SJSA1 (cell line): ENCODE measurements at regions not wholly inside any gene's neighbourhood (a gene's known extent, or its start where the extent isn't known, plus 50 kb on each side); places are given as distances from the start of the nearest gene placed in this dataset.
"Not testable (repeated sequence)": the region's sequence is repeated elsewhere in the genome, so short reads cannot be mapped to it uniquely, and the experiment has no call there.

Experiments used
- DNase-seq, 2 experiments: peaks; one replicate each; pipeline ENCODE4 v3.0.0-alpha.2; 2015 to 2020; ENCODE audit warnings: low spot score in 2 of 2, low read depth in 1 of 2
- H3K27ac ChIP-seq: fragments of 250-450 bp; sonication (Bioruptor Pico); 2 replicates; pipeline ENCODE4 v1.5.1; 2020; ENCODE audit warnings: mild to moderate bottlenecking, moderate library complexity
- H3K27me3 ChIP-seq: fragments of 250-450 bp; sonication (Bioruptor Pico); replicated peaks from 2 replicates; pipeline ENCODE4 v1.5.1; 2020; ENCODE audit warnings: mild to moderate bottlenecking, moderate library complexity
- H3K36me3 ChIP-seq: fragments of 250-450 bp; sonication (Bioruptor Pico); 2 replicates; pipeline ENCODE4 v1.5.1; 2020; ENCODE audit warnings: mild to moderate bottlenecking
- H3K4me1 ChIP-seq: fragments of 250-450 bp; sonication (Bioruptor Pico); replicated peaks from 2 replicates; pipeline ENCODE4 v1.6.1; 2021; ENCODE audit warnings: mild to moderate bottlenecking
- H3K4me3 ChIP-seq: fragments of 250-450 bp; sonication (Bioruptor Pico); 2 replicates; pipeline ENCODE4 v1.5.1; 2020; ENCODE audit warnings: mild to moderate bottlenecking
- H3K9me3 ChIP-seq: fragments of 250-450 bp; sonication (Bioruptor Pico); replicated peaks from 2 replicates; pipeline ENCODE4 v1.5.1; 2020; ENCODE audit warnings: mild to moderate bottlenecking

DNA sequence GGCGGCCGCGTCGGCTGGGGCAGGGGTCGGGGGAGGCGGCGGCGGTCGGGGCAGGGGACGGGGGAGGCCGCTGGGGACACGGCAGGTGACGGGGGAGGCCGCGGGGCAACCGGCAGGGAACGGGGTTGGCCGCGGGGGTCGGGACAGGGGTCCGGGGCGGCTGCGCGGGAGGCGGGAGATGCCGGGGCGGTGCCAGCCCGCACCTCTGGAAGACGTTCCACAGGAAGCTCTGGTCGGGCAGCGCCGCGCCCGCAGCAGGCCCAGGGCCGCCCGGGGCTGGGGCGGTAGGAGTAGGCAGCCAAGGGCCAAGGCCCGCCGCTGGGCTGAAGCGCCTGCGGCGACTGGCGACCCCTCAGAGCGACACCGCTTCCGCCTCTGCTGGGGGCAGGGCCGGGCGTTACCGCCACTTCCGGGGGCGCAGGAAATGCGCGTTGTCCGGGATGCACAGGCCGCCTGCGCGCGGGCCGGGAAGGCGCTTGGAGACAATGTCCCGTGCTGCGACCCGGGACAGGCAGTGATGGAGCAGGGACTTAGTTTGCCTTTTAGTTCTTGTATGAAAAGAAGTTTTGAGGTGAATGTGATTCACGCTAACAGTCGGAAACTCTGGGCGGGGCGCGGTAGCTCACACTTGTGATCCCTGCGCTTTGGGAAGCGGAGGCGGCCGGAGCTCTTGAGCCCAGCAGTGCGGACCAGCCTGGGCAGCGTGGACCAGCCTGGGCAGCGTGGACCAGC lies 110.0 kb upstream of the LPCAT1 start:
- Histone ChIP-seq H3K27me3 (peaks cover 26% of the 10 kb centered on the region), H3K4me3 (peak overlapping the region; percentile 9; the same call in 1 of the 2 replicates), H3K27ac (no peak overlapping the region), H3K36me3 (no peaks in the 10 kb centered on the region), H3K9me3 (0 out of 2 replicates have a peak, but pooled peaks cover 4% of the 10 kb centered on the region), H3K4me1 (peaks cover 18% of the 10 kb centered on the region)
- no peak for DNase-seq

DNA sequence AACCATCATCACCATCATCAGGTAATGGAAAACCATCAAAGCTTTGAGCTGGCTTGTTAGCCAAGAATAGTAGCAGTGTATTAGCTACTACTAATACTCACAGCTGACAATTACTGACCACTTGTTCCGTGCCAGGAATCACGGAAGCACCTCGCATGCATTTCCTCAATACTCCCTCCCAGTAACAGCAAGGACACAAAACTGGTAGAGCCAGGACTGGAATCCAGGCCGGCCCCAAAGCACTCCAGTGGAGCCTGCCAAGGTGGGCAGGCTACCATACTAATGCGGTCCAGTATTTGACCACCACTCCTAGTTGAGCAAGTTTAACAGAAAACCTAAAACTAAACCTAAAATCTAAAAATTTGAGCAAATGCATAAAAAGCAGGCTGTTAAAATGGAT lies 107.2 kb upstream of the LPCAT1 start:
- H3K4me3 ChIP-seq, H3K36me3 ChIP-seq, H3K9me3 ChIP-seq, DNase-seq, H3K27ac ChIP-seq: not testable (repeated sequence)
- Histone ChIP-seq H3K27me3 (peaks cover 16% of the 10 kb centered on the region), H3K4me1 (peaks cover 15% of the 10 kb centered on the region)

DNA sequence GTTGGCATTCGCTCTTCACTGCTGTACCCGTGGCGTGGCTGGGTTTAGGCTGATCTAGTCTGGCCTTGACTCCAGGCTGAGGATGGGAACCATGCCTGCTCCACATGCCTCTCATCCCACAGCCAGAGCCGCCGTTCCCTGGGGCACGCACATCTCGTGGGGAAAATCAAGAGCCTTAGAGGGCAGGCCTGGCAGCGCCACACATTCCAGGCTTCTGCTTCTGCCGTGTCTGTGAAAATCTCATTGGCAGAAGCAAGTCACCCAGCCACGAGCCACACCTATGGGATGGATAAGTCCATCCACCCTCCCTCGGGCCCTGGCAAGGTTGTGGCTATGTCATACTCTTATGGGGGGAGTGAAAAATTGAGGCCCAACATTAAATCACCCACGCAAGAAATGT lies 102.6 kb upstream of the LPCAT1 start:
- not testable (repeated sequence) for H3K36me3 ChIP-seq, H3K4me1 ChIP-seq, DNase-seq, H3K27me3 ChIP-seq, H3K4me3 ChIP-seq, H3K27ac ChIP-seq, H3K9me3 ChIP-seq

DNA sequence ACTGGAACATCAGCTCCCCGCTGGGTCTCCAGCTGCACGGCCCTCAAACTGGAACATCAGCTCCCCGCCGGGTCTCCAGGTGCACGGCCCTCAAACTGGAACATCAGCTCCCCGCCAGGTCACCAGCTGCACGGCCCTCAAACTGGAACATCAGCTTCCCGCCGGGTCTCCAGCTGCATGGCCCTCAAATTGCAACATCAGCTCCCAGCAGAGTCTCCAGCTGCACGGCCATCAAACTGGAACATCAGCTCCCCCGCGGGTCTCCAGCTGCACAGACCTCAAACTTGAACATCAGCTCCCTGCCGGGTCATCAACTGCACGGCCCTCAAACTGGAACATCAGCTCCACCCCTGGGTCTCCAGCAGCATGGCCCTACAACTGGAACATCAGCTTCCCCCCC lies 95.8 kb upstream of the LPCAT1 start:
- not testable (repeated sequence) for H3K9me3 ChIP-seq, DNase-seq, H3K4me3 ChIP-seq, H3K4me1 ChIP-seq, H3K27ac ChIP-seq, H3K36me3 ChIP-seq
- H3K27me3 ChIP-seq = peaks cover 13% of the 10 kb centered on the region

DNA sequence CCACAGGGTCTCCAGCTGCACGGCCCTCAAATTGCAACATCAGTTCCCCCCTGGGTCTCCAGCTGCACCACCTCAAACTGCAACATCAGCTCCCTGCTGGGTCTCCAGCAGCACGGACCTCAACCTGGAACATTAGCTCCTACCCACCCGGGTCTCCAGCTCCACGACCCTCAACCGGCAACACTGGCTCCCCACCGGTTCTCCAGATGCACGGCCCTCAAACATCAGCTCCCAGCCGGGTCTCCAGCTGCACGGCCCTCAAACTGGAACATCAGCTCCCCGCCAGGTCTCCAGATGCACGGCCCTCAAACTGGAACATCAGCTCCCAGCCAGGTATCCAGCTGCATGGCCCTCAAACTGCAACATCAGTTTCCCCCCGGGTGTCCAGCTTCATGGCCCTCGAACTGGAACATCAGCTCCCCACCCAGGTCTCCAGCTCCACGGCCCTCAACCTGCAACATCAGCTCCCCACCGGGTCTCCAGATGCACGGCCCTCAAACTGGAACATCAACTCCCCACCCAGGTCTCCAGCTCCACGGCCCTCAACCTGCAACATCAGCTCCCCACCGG lies 94.6 kb upstream of the LPCAT1 start:
- H3K4me1 ChIP-seq, H3K36me3 ChIP-seq, H3K27ac ChIP-seq, H3K4me3 ChIP-seq, H3K9me3 ChIP-seq, DNase-seq: not testable (repeated sequence)
- peaks cover 13% of the 10 kb centered on the region for H3K27me3 ChIP-seq

DNA sequence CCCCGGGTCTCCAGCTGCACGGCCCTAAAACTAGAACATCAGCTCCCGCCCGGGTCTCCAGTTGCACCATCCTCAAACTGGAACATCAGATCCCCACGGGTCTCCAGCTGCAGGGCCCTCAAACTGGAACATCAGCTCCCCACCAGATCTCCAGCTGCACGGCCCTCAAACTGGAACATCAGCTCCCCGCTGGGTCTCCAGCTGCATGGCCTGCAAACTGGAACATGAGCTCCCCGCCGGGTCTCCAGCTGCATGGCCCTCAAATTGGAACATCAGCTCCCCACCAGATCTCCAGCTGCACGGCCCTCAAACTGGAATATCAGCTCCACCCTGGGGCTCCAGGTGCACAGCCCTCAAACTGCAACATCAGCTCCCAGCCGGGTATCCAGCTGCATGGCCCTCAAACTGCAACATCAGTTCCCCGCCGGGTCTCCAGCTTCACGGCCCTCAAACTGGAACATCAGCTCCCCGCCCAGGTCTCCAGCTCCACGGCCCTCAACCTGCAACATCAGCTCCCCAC lies 93.5 kb upstream of the LPCAT1 start:
- H3K9me3 ChIP-seq, H3K36me3 ChIP-seq, DNase-seq, H3K4me1 ChIP-seq, H3K27ac ChIP-seq, H3K4me3 ChIP-seq: not testable (repeated sequence)
- peaks cover 16% of the 10 kb centered on the region for H3K27me3 ChIP-seq

DNA sequence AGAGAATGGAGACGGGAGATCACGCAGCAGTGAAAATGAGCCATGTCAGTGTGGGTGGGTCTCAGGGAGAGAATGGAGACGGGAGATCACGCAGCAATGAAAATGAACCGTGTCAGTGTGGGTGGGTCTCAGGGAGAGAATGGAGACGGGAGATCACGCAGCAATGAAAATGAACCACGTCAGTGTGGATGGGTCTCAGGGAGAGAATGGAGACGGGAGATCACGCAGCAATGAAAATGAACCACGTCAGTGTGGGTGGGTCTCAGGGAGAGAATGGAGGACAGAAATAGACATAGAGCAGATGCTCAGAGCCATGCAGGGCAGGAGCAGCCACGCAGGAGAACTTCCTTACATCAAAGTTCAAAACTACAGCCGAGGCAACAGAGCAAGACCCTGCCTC lies 89.8 kb upstream of the LPCAT1 start:
- not testable (repeated sequence) for H3K4me1 ChIP-seq, DNase-seq, H3K9me3 ChIP-seq, H3K27ac ChIP-seq, H3K36me3 ChIP-seq, H3K4me3 ChIP-seq
- H3K27me3 ChIP-seq = peaks cover 16% of the 10 kb centered on the region

DNA sequence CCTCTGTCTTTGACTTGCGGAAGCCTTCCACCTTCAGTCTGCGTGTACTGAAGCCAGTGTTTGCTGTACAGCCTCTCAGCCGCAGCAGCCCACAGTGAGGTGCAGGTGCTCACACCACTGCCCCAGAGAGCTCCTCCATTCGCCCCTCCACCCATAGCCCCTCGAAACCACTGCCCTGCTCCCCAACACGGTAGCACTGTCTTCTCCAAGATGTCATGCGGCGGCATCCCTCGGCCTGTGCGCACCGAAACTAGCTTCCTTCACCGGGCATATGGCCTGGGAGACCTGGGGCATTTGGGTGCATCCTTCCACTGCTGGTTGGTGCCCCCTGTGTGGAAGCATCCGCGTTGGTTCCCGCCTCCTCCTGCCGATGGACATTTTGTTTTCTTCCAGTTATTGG lies 86.8 kb upstream of the LPCAT1 start:
- H3K4me1 ChIP-seq, H3K4me3 ChIP-seq, DNase-seq, H3K9me3 ChIP-seq, H3K27ac ChIP-seq, H3K36me3 ChIP-seq: not testable (repeated sequence)
- H3K27me3 ChIP-seq = peaks cover 13% of the 10 kb centered on the region

DNA sequence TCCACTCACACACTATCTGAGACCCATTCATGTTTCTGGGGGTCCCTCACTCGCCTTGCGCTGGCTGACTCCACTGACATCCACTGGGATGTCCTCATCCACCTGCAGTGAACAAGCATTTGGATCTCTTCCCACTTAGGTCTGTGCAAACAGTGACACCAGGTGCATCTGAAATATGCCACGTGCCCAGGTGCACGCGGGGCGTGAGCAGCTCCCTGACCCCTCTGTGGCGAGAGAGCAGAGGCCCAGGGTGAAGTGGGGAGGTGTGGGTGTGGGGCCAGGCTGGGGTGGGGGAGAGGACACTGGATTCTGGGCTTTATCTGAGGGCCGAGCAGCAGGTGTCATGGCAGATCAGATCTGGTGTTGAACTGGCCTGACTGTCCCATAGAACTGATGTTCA lies 85.4 kb upstream of the LPCAT1 start:
- not testable (repeated sequence) for H3K9me3 ChIP-seq, H3K4me1 ChIP-seq, DNase-seq, H3K36me3 ChIP-seq, H3K4me3 ChIP-seq, H3K27ac ChIP-seq
- peaks cover 13% of the 10 kb centered on the region for H3K27me3 ChIP-seq

DNA sequence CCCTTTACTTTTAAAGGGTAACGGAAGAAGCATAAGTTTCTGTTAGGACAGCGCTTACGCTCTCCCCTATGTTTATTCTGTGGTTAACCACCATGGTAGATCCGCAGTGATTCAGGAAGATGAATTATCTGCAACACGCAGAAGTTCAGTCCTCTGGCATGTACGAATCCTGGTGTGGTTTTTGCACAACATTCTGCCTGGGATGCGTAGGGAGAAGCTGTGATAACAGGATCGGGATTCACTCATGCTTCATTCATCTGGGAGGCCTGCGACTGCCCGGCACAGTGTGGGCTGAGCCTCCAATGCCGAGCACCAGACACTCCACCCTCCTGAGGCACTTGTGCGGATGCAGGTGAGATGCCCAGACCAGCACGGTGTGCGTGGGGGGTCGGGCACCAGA lies 84.6 kb upstream of the LPCAT1 start:
- H3K27me3 ChIP-seq = peaks cover 13% of the 10 kb centered on the region

DNA sequence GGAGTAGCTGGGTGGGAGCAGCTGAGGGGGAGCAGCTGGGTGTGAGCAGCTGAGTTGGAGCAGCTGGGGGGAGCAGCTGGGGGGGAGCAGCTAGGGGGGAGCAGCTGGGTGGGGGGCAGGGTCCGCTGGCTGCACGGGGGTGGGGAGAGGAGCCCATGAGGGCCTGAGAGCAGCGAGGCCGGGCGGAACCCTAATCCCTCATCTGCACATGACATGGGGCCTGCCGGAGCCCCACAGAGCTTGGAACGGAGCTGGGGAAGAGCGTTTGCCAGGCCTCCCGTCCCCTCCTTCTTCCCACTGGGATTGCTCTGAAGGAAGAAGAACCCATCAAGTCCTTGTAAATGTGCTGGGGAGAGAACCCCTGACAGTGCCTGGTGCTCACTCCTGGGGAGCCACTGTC lies 83.2 kb upstream of the LPCAT1 start:
- H3K4me3 ChIP-seq, H3K4me1 ChIP-seq, H3K27ac ChIP-seq, DNase-seq, H3K36me3 ChIP-seq, H3K9me3 ChIP-seq: not testable (repeated sequence)
- H3K27me3 ChIP-seq = peaks cover 12% of the 10 kb centered on the region

More for the DNA sequence above, 84.6 kb upstream of the LPCAT1 start:
- DNase-seq = peak; percentile 76 to 81
- not testable (repeated sequence) for H3K9me3 ChIP-seq, H3K27ac ChIP-seq, H3K36me3 ChIP-seq, H3K4me1 ChIP-seq, H3K4me3 ChIP-seq

DNA sequence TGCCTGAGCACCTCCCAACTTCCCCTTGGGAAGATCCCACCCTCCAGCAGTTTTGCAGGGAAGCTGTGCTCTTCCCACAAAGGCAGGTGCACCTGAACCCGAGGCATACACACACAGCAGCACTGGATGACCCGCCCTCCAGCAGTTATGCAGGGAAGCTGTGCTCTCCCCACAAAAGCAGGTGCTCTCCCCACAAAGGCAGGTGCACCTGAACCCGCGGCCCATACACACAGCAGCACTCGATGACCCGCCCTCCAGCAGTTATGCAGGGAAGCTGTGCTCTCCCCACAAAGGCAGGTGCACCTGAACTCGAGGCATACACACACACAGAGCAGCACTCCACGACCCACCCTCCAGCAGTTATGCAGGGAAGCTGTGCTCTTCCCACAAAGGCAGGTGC lies 80.2 kb upstream of the LPCAT1 start:
- not testable (repeated sequence) for H3K4me3 ChIP-seq, H3K4me1 ChIP-seq, DNase-seq, H3K27ac ChIP-seq, H3K9me3 ChIP-seq, H3K36me3 ChIP-seq
- peaks cover 24% of the 10 kb centered on the region for H3K27me3 ChIP-seq

DNA sequence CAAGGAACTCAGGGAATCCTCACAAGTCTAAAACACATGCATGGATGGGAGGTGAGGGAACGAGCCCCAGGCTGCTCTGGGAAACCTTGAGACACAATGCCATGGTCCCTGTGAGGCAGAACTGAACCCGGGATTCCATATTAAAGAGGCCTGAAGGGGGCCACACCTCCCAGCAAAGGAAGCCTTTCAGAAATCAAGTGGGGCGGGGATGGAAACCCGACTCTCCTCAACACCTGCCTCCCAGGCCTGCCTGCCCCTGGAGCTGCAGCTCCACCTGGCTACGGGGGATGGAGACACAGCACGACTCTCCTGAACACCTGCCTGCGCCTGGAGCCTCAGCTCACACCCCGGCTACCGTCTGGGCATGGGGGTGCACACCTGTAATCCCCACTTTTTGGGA lies 77.8 kb upstream of the LPCAT1 start:
- not testable (repeated sequence) for H3K27ac ChIP-seq, H3K4me1 ChIP-seq, H3K9me3 ChIP-seq, H3K4me3 ChIP-seq, H3K36me3 ChIP-seq, DNase-seq
- H3K27me3 ChIP-seq = peaks cover 28% of the 10 kb centered on the region

DNA sequence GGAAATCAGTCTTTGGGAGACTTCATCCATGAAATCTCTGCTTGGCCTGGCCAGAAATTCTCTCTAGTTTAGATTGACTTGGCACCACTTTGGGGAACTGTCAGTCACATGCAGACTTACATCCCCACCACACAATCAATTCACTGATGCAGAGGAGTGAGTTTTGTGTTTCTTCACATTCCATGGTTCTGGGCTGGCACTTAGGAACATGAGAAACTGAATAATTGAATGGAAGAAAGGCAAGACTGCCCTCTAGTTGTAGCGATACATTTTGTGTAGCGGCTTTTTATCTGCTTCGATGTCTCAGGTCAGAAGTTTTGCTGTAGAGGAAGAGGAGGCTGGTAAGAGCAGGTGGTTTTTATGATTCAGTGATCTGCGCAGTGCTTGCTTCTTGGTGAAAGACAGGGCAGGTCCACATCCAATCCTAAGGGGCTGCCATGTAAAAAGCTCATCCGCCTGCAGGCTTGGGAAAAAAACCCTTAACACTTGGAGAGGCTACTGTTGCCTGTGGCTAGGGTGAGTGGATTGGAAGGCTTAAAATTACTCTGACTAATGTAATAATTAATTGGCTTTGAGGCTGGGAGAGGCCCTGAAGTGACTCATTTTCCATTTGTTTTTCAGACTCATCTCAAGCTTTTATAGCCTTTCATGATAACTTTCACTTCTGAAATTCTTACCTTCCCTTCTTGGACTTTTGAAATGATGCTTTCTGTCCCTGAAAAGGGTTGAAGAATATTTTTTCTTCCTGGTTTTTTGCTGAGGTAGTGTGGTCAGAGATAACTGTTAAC lies 75.4 kb upstream of the LPCAT1 start:
- H3K27ac ChIP-seq, H3K4me1 ChIP-seq, H3K4me3 ChIP-seq, H3K36me3 ChIP-seq, H3K9me3 ChIP-seq: not testable (repeated sequence)
- peak in 1 of 2 experiments; percentile 21 for DNase-seq
- H3K27me3 ChIP-seq = peaks cover 34% of the 10 kb centered on the region
